Brain pericyte (primary cell): ENCODE measurements at regions not wholly inside any gene's neighbourhood (a gene's known extent, or its start where the extent isn't known, plus 50 kb on each side); places are given as distances from the start of the nearest gene placed in this dataset.

Source experiments
- DNase-seq: peaks from one replicate; pipeline ENCODE4 v3.0.0-alpha.2; 2012; ENCODE audit warnings: low read depth, low spot score

- no peak for DNase-seq
Measured at GRCh38 chr18:28650860-28651259, 473.9 kb upstream of the CDH2 start.

- no peak for DNase-seq
Measured at GRCh38 chr18:28647961-28648360, 471.0 kb upstream of the CDH2 start.

- no peak for DNase-seq
Measured at GRCh38 chr18:28637897-28638296, 461.0 kb upstream of the CDH2 start.

- DNase-seq, result no peak
Measured at GRCh38 chr18:28635530-28635929, 458.6 kb upstream of the CDH2 start.

GRCh38 chr18:28626756-28627155 lies 449.8 kb upstream of the CDH2 start:
- no peak for DNase-seq

- DNase-seq, result no peak
Measured at GRCh38 chr18:28607991-28608390, 431.1 kb upstream of the CDH2 start.

GRCh38 chr18:28606686-28607085 lies 429.8 kb upstream of the CDH2 start:
- no peak for DNase-seq

- no peak for DNase-seq
Measured at GRCh38 chr18:28602391-28602790, 425.5 kb upstream of the CDH2 start.

- DNase-seq, result no peak
Measured at GRCh38 chr18:28594034-28594433, 417.1 kb upstream of the CDH2 start.

- DNase-seq, result no peak
Measured at GRCh38 chr18:28588884-28589549, 412.1 kb upstream of the CDH2 start.

GRCh38 chr18:28584731-28585130 lies 407.8 kb upstream of the CDH2 start:
- DNase-seq, result peak; percentile 10

GRCh38 chr18:28582724-28583123 lies 405.8 kb upstream of the CDH2 start:
- no peak for DNase-seq

GRCh38 chr18:28581521-28582071 lies 404.7 kb upstream of the CDH2 start:
- DNase-seq, result no peak

- no peak for DNase-seq
Measured at GRCh38 chr18:28576941-28577340, 400.0 kb upstream of the CDH2 start.

GRCh38 chr18:28575123-28575522 lies 398.2 kb upstream of the CDH2 start:
- DNase-seq, result no peak

- no peak for DNase-seq
Measured at GRCh38 chr18:28574175-28574574, 397.2 kb upstream of the CDH2 start.

GRCh38 chr18:28571929-28572328 lies 395.0 kb upstream of the CDH2 start:
- DNase-seq, result no peak

- no peak for DNase-seq
Measured at GRCh38 chr18:28560331-28560730, 383.4 kb upstream of the CDH2 start.

- no peak for DNase-seq
Measured at GRCh38 chr18:28559511-28559910, 382.6 kb upstream of the CDH2 start.

- DNase-seq, result no peak
Measured at GRCh38 chr18:28541934-28542333, 365.0 kb upstream of the CDH2 start.

- DNase-seq, result no peak
Measured at GRCh38 chr18:28541276-28541930, 364.5 kb upstream of the CDH2 start.

GRCh38 chr18:28529644-28530043 lies 352.7 kb upstream of the CDH2 start:
- DNase-seq, result no peak

GRCh38 chr18:28526196-28526595 lies 349.3 kb upstream of the CDH2 start:
- no peak for DNase-seq
